WTC11 (cell line): ENCODE measurements at regions not wholly inside any gene's neighbourhood (a gene's known extent, or its start where the extent isn't known, plus 50 kb on each side); places are given as distances from the start of the nearest gene placed in this dataset.

Experiments
- ATAC-seq: fragments of 200-7000 bp; cut with Tn5 transposase; 2 replicates; pipeline ENCODE4 v1.10.0; 2021; ENCODE audit warnings: mild to moderate bottlenecking, moderate library complexity
- CTCF ChIA-PET: fragments of 300-600 bp; sonication (Branson Sonifier 250); formaldehyde crosslinking; loops from one replicate; lab custom pipeline; 2021; ENCODE audit warnings: antibody characterized with exemption; lab: Charles Lee
- POLR2A ChIA-PET: fragments of 350-600 bp; sonication (Branson Sonifier 250); formaldehyde crosslinking; loops from one replicate; lab custom pipeline; 2021; ENCODE audit warnings: antibody characterized with exemption; lab: Charles Lee
- DNase-seq: peaks from one replicate; pipeline ENCODE4 v3.0.0; 2021; ENCODE audit warnings: low spot score
- H3K27ac Mint-ChIP-seq: 2 replicates; pipeline ENCODE4 v1.8.0; 2021; ENCODE audit warnings: mixed read lengths
- H3K27me3 Mint-ChIP-seq: 2 replicates; pipeline ENCODE4 v1.8.0; 2021; ENCODE audit warnings: low read depth, mild to moderate bottlenecking, moderate library complexity, mixed read lengths
- H3K36me3 Mint-ChIP-seq: 2 replicates; pipeline ENCODE4 v1.8.0; 2021; ENCODE audit warnings: mixed read lengths
- H3K4me1 Mint-ChIP-seq: 2 replicates; pipeline ENCODE4 v1.8.0; 2022; ENCODE audit warnings: mixed read lengths
- H3K4me3 Mint-ChIP-seq: 2 replicates; pipeline ENCODE4 v1.8.0; 2021; ENCODE audit warnings: mild to moderate bottlenecking, moderate library complexity, mixed read lengths
- H3K9me3 Mint-ChIP-seq: 2 replicates; pipeline ENCODE4 v1.8.0; 2021; ENCODE audit warnings: mixed read lengths
- NR1H2 ChIP-seq: sonication (generic); formaldehyde crosslinking; IDR thresholded peaks from 2 replicates; pipeline ENCODE4 v1.9.0; 2021; ENCODE audit warnings: mild to moderate bottlenecking, moderate library complexity, missing genetic modification reagents
- NR2C2 ChIP-seq: sonication (generic); formaldehyde crosslinking; IDR thresholded peaks from 2 replicates; pipeline ENCODE4 v1.8.0; 2022; ENCODE audit warnings: mild to moderate bottlenecking, missing genetic modification reagents
- OVOL2 ChIP-seq: fragments of 250-450 bp; sonication (Bioruptor Pico); IDR thresholded peaks from 2 replicates; pipeline ENCODE4 v1.9.0; 2021; ENCODE audit warnings: mild to moderate bottlenecking, borderline replicate concordance
- RORB ChIP-seq: fragments of 250-450 bp; sonication (Bioruptor Pico); IDR thresholded peaks from 2 replicates; pipeline ENCODE4 v1.9.0; 2021; ENCODE audit warnings: mild to moderate bottlenecking
- TCF7 ChIP-seq: sonication (generic); formaldehyde crosslinking; IDR thresholded peaks from 2 replicates; pipeline ENCODE4 v1.8.0; 2022; ENCODE audit warnings: mild to moderate bottlenecking, low read depth, missing genetic modification reagents, moderate library complexity
- TEAD1 ChIP-seq: sonication (generic); formaldehyde crosslinking; IDR thresholded peaks from 2 replicates; pipeline ENCODE4 v1.8.0; 2022; ENCODE audit warnings: mild to moderate bottlenecking, missing genetic modification reagents
- ZNF232 ChIP-seq: sonication (generic); formaldehyde crosslinking; IDR thresholded peaks from 2 replicates; pipeline ENCODE4 v1.8.0; 2022; ENCODE audit warnings: mild to moderate bottlenecking, missing genetic modification reagents
- ZNF317 ChIP-seq: sonication (generic); formaldehyde crosslinking; IDR thresholded peaks from 2 replicates; pipeline ENCODE4 v1.8.1; 2023; ENCODE audit warnings: low read depth, mild to moderate bottlenecking, moderate library complexity, missing genetic modification reagents, borderline replicate concordance
- ZNF671 ChIP-seq: fragments of 250-450 bp; sonication (Bioruptor Pico); IDR thresholded peaks from 2 replicates; pipeline ENCODE4 v1.8.0; 2021; ENCODE audit warnings: mild to moderate bottlenecking
- TF ChIP-seq, protein P1 (sequence below): sonication (generic); formaldehyde crosslinking; IDR thresholded peaks from 2 replicates; pipeline ENCODE4 v1.8.1; 2023; ENCODE audit warnings: mild to moderate bottlenecking, missing genetic modification reagents
- TF ChIP-seq, protein P2 (sequence below): sonication (generic); formaldehyde crosslinking; IDR thresholded peaks from 2 replicates; pipeline ENCODE4 v1.8.1; 2022; ENCODE audit warnings: low read depth, missing genetic modification reagents, borderline replicate concordance
- TF ChIP-seq, protein P3 (sequence below): fragments of 250-450 bp; sonication (Bioruptor Pico); IDR thresholded peaks from 2 replicates; pipeline ENCODE4 v1.8.0; 2021; ENCODE audit warnings: mild to moderate bottlenecking
- TF ChIP-seq, protein P4 (sequence below): sonication (generic); formaldehyde crosslinking; IDR thresholded peaks from 2 replicates; pipeline ENCODE4 v1.8.1; 2023; ENCODE audit warnings: mild to moderate bottlenecking, moderate library complexity, missing genetic modification reagents
- TF ChIP-seq, protein P5 (sequence below): sonication (generic); formaldehyde crosslinking; IDR thresholded peaks from 2 replicates; pipeline ENCODE4 v1.8.1; 2022; ENCODE audit warnings: mild to moderate bottlenecking, missing genetic modification reagents, moderate library complexity, borderline replicate concordance
- TF ChIP-seq, protein P6 (sequence below): sonication (generic); formaldehyde crosslinking; IDR thresholded peaks from 2 replicates; pipeline ENCODE4 v1.8.0; 2022; ENCODE audit warnings: mild to moderate bottlenecking, missing genetic modification reagents
- TF ChIP-seq, protein P7 (sequence below): sonication (generic); formaldehyde crosslinking; conservative IDR thresholded peaks from 2 replicates; pipeline ENCODE4 v1.8.1; 2023; ENCODE audit warnings: mild to moderate bottlenecking, low read depth, missing genetic modification reagents, moderate library complexity
- TF ChIP-seq, protein P8 (sequence below): fragments of 200-600 bp; IDR thresholded peaks from 2 replicates; pipeline ENCODE4 v1.8.0; 2022; ENCODE audit warnings: antibody characterized with exemption
- TF ChIP-seq, protein P9 (sequence below): sonication (generic); formaldehyde crosslinking; IDR thresholded peaks from 2 replicates; pipeline ENCODE4 v1.8.0; 2022; ENCODE audit warnings: missing genetic modification reagents

DNA sequence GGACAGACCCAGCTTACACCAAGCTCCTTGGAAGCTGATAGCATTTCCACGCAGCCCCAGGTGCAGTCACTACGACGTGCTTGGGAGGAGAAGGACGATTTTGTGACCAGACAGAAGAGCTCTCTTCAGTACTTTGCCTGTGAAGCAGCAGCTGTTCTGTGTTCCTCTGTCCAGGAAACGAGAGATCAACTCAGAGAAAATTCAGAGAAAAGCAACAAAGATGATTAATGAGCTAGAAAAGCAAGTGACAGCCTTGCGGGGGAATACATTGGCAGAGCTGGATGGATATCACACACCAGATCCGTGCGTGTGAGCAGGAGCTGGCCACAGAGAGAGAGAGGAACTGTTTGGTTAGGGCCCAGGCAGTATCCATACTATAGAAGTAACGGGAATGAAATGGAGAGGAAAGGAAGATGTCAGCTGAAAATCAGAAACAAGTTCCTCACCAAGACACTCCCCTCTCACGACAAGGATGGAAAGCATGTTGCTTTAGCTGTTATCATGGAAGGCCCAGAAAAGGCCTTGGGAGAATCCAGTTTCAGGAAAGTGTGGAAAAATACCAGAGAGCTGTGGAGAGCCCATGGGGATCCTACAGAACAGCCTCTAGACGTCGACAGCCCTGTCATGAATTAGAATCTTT, 106.2 kb downstream of the TOMM20 start:
- Mint-ChIP-seq H3K4me1 (peaks cover 21% of the 10 kb centered on the region), H3K27me3 (no peaks in the 10 kb centered on the region), H3K27ac (no peak overlapping the region), H3K4me3 (no peak overlapping the region; the same call in 1 of the 2 replicates), H3K9me3 (peaks cover 18% of the 10 kb centered on the region), H3K36me3 (peaks cover 7% of the 10 kb centered on the region)
- DNase-seq, result no peak
- ChIA-PET POLR2A (interaction anchor here (1.1 kb wide), 1 partner anchor 39 kb away, joined by 4 read pairs; no protein-coding TSS in a partner anchor), CTCF (interaction anchor here (0.6 to 1.1 kb wide), 5 partner anchors 21 to 279 kb away, joined by 3 to 4 read pairs (median 3); no protein-coding TSS in a partner anchor)
- no peak for ATAC-seq
- TF ChIP-seq TCF7 (CRISPR knock-in tag), result no peak
- TF ChIP-seq, protein P1, sequence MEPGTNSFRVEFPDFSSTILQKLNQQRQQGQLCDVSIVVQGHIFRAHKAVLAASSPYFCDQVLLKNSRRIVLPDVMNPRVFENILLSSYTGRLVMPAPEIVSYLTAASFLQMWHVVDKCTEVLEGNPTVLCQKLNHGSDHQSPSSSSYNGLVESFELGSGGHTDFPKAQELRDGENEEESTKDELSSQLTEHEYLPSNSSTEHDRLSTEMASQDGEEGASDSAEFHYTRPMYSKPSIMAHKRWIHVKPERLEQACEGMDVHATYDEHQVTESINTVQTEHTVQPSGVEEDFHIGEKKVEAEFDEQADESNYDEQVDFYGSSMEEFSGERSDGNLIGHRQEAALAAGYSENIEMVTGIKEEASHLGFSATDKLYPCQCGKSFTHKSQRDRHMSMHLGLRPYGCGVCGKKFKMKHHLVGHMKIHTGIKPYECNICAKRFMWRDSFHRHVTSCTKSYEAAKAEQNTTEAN (CRISPR knock-in tag), result no peak
- TF ChIP-seq, protein P2, sequence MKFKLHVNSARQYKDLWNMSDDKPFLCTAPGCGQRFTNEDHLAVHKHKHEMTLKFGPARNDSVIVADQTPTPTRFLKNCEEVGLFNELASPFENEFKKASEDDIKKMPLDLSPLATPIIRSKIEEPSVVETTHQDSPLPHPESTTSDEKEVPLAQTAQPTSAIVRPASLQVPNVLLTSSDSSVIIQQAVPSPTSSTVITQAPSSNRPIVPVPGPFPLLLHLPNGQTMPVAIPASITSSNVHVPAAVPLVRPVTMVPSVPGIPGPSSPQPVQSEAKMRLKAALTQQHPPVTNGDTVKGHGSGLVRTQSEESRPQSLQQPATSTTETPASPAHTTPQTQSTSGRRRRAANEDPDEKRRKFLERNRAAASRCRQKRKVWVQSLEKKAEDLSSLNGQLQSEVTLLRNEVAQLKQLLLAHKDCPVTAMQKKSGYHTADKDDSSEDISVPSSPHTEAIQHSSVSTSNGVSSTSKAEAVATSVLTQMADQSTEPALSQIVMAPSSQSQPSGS (CRISPR knock-in tag), result no peak
- TF ChIP-seq NR1H2 (CRISPR knock-in tag), result no peak
- TF ChIP-seq, protein P3, sequence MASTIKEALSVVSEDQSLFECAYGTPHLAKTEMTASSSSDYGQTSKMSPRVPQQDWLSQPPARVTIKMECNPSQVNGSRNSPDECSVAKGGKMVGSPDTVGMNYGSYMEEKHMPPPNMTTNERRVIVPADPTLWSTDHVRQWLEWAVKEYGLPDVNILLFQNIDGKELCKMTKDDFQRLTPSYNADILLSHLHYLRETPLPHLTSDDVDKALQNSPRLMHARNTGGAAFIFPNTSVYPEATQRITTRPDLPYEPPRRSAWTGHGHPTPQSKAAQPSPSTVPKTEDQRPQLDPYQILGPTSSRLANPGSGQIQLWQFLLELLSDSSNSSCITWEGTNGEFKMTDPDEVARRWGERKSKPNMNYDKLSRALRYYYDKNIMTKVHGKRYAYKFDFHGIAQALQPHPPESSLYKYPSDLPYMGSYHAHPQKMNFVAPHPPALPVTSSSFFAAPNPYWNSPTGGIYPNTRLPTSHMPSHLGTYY (CRISPR knock-in tag), result no peak
- TF ChIP-seq, protein P4, sequence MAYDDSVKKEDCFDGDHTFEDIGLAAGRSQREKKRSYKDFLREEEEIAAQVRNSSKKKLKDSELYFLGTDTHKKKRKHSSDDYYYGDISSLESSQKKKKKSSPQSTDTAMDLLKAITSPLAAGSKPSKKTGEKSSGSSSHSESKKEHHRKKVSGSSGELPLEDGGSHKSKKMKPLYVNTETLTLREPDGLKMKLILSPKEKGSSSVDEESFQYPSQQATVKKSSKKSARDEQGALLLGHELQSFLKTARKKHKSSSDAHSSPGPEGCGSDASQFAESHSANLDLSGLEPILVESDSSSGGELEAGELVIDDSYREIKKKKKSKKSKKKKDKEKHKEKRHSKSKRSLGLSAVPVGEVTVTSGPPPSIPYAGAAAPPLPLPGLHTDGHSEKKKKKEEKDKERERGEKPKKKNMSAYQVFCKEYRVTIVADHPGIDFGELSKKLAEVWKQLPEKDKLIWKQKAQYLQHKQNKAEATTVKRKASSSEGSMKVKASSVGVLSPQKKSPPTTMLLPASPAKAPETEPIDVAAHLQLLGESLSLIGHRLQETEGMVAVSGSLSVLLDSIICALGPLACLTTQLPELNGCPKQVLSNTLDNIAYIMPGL (CRISPR knock-in tag), result no peak
- TF ChIP-seq TEAD1 (CRISPR knock-in tag), result no peak
- TF ChIP-seq, protein P5, sequence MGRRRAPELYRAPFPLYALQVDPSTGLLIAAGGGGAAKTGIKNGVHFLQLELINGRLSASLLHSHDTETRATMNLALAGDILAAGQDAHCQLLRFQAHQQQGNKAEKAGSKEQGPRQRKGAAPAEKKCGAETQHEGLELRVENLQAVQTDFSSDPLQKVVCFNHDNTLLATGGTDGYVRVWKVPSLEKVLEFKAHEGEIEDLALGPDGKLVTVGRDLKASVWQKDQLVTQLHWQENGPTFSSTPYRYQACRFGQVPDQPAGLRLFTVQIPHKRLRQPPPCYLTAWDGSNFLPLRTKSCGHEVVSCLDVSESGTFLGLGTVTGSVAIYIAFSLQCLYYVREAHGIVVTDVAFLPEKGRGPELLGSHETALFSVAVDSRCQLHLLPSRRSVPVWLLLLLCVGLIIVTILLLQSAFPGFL (CRISPR knock-in tag), result no peak
- no peak for TF ChIP-seq NR2C2 (CRISPR knock-in tag)
- no peak for TF ChIP-seq ZNF232 (CRISPR knock-in tag)
- TF ChIP-seq, protein P6, sequence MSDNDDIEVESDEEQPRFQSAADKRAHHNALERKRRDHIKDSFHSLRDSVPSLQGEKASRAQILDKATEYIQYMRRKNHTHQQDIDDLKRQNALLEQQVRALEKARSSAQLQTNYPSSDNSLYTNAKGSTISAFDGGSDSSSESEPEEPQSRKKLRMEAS (CRISPR knock-in tag), result no peak
- no peak for TF ChIP-seq RORB (CRISPR knock-in tag)
- TF ChIP-seq, protein P7, sequence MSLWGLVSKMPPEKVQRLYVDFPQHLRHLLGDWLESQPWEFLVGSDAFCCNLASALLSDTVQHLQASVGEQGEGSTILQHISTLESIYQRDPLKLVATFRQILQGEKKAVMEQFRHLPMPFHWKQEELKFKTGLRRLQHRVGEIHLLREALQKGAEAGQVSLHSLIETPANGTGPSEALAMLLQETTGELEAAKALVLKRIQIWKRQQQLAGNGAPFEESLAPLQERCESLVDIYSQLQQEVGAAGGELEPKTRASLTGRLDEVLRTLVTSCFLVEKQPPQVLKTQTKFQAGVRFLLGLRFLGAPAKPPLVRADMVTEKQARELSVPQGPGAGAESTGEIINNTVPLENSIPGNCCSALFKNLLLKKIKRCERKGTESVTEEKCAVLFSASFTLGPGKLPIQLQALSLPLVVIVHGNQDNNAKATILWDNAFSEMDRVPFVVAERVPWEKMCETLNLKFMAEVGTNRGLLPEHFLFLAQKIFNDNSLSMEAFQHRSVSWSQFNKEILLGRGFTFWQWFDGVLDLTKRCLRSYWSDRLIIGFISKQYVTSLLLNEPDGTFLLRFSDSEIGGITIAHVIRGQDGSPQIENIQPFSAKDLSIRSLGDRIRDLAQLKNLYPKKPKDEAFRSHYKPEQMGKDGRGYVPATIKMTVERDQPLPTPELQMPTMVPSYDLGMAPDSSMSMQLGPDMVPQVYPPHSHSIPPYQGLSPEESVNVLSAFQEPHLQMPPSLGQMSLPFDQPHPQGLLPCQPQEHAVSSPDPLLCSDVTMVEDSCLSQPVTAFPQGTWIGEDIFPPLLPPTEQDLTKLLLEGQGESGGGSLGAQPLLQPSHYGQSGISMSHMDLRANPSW, result no peak
- TF ChIP-seq, protein P8, sequence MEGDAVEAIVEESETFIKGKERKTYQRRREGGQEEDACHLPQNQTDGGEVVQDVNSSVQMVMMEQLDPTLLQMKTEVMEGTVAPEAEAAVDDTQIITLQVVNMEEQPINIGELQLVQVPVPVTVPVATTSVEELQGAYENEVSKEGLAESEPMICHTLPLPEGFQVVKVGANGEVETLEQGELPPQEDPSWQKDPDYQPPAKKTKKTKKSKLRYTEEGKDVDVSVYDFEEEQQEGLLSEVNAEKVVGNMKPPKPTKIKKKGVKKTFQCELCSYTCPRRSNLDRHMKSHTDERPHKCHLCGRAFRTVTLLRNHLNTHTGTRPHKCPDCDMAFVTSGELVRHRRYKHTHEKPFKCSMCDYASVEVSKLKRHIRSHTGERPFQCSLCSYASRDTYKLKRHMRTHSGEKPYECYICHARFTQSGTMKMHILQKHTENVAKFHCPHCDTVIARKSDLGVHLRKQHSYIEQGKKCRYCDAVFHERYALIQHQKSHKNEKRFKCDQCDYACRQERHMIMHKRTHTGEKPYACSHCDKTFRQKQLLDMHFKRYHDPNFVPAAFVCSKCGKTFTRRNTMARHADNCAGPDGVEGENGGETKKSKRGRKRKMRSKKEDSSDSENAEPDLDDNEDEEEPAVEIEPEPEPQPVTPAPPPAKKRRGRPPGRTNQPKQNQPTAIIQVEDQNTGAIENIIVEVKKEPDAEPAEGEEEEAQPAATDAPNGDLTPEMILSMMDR, result no peak
- TF ChIP-seq OVOL2 (CRISPR knock-in tag), result no peak
- TF ChIP-seq, protein P9, sequence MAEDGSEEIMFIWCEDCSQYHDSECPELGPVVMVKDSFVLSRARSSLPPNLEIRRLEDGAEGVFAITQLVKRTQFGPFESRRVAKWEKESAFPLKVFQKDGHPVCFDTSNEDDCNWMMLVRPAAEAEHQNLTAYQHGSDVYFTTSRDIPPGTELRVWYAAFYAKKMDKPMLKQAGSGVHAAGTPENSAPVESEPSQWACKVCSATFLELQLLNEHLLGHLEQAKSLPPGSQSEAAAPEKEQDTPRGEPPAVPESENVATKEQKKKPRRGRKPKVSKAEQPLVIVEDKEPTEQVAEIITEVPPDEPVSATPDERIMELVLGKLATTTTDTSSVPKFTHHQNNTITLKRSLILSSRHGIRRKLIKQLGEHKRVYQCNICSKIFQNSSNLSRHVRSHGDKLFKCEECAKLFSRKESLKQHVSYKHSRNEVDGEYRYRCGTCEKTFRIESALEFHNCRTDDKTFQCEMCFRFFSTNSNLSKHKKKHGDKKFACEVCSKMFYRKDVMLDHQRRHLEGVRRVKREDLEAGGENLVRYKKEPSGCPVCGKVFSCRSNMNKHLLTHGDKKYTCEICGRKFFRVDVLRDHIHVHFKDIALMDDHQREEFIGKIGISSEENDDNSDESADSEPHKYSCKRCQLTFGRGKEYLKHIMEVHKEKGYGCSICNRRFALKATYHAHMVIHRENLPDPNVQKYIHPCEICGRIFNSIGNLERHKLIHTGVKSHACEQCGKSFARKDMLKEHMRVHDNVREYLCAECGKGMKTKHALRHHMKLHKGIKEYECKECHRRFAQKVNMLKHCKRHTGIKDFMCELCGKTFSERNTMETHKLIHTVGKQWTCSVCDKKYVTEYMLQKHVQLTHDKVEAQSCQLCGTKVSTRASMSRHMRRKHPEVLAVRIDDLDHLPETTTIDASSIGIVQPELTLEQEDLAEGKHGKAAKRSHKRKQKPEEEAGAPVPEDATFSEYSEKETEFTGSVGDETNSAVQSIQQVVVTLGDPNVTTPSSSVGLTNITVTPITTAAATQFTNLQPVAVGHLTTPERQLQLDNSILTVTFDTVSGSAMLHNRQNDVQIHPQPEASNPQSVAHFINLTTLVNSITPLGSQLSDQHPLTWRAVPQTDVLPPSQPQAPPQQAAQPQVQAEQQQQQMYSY (CRISPR knock-in tag), result no peak
- TF ChIP-seq ZNF671 (CRISPR knock-in tag), result no peak
- TF ChIP-seq ZNF317 (CRISPR knock-in tag), result no peak
